ENCODE measurements at regions not wholly inside any gene's neighbourhood (a gene's known extent, or its start where the extent isn't known, plus 50 kb on each side); places are given as distances from the start of the nearest gene placed in this dataset.

- Histone ChIP-seq H3K9ac (ENCODE audit: extremely low read depth, low read length, poor library complexity, severe bottlenecking) (no peak overlapping the region), H3K27me3 (ENCODE audit: control insufficient read depth, insufficient read depth, low read length, poor library complexity, severe bottlenecking) (no peaks in the 10 kb centered on the region), H3K4me1 (ENCODE audit: control insufficient read depth, insufficient read depth, low read length) (no peaks in the 10 kb centered on the region), H3K27ac (ENCODE audit: low read depth, low read length) (no peak overlapping the region), H3K4me3 (ENCODE audit: low read length) (no peak overlapping the region), H3K9me3 (ENCODE audit: control insufficient read depth, low read length) (no peaks in the 10 kb centered on the region), H3K36me3 (ENCODE audit: control insufficient read depth, insufficient read depth, low read length) (no peaks in the 10 kb centered on the region)
- Mint-ChIP-seq H3K4me1 (peaks cover 2% of the 10 kb centered on the region), H3K9me3 (no peaks in the 10 kb centered on the region), H3K36me3 (ENCODE audit: low read depth) (no peaks in the 10 kb centered on the region), H3K4me3 (no peak overlapping the region), H3K27me3 (ENCODE audit: insufficient read depth) (no peaks in the 10 kb centered on the region), H3K27ac (no peak overlapping the region)
- WGBS, 2 experiments (ENCODE audit: insufficient coverage in 1 of 2, insufficient read length in 1 of 2) = 95 to 100% methylated on average over 1 to 5 of the region's 5 CpGs
- TF ChIP-seq CTCF (conservative IDR thresholded peaks at IDR 0.05) = no peak
- no peak for DNase-seq
These were observed 342.6 kb upstream of the ZFHX3 start for GRCh38 chr16:73390491-73390890.

GRCh38 chr16:73389085-73389484 is 341.2 kb upstream of the ZFHX3 start:
- Mint-ChIP-seq H3K4me1 (peaks cover 2% of the 10 kb centered on the region), H3K9me3 (no peaks in the 10 kb centered on the region), H3K36me3 (ENCODE audit: low read depth) (no peaks in the 10 kb centered on the region), H3K4me3 (no peak overlapping the region), H3K27ac (no peak overlapping the region), H3K27me3 (ENCODE audit: insufficient read depth) (no peaks in the 10 kb centered on the region)
- no peaks in the 10 kb centered on the region for H3K9me3 ChIP-seq (ENCODE audit: control insufficient read depth, low read length)
- H3K27me3 ChIP-seq (ENCODE audit: control insufficient read depth, insufficient read depth, low read length, poor library complexity, severe bottlenecking) = no peaks in the 10 kb centered on the region
- TF ChIP-seq CTCF (conservative IDR thresholded peaks at IDR 0.05) = no peak
- no peaks in the 10 kb centered on the region for H3K4me1 ChIP-seq (ENCODE audit: control insufficient read depth, insufficient read depth, low read length)
- 85 to 91% methylated on average over 6 of the region's 6 CpGs for WGBS, 2 experiments (ENCODE audit: insufficient coverage in 1 of 2, insufficient read length in 1 of 2)
- no peak overlapping the region for H3K4me3 ChIP-seq (ENCODE audit: low read length)
- no peak overlapping the region for H3K9ac ChIP-seq (ENCODE audit: extremely low read depth, low read length, poor library complexity, severe bottlenecking)
- no peaks in the 10 kb centered on the region for H3K36me3 ChIP-seq (ENCODE audit: control insufficient read depth, insufficient read depth, low read length)
- H3K27ac ChIP-seq (ENCODE audit: low read depth, low read length) = no peak overlapping the region
- no peak for DNase-seq

- 98 to 100% methylated on average over 3 of the region's 3 CpGs for WGBS, 2 experiments (ENCODE audit: insufficient coverage in 1 of 2, insufficient read length in 1 of 2)
- Histone ChIP-seq H3K4me1 (ENCODE audit: control insufficient read depth, insufficient read depth, low read length) (no peaks in the 10 kb centered on the region), H3K4me3 (ENCODE audit: low read length) (no peak overlapping the region), H3K36me3 (ENCODE audit: control insufficient read depth, insufficient read depth, low read length) (no peaks in the 10 kb centered on the region), H3K9ac (ENCODE audit: extremely low read depth, low read length, poor library complexity, severe bottlenecking) (no peak overlapping the region), H3K9me3 (ENCODE audit: control insufficient read depth, low read length) (no peaks in the 10 kb centered on the region), H3K27me3 (ENCODE audit: control insufficient read depth, insufficient read depth, low read length, poor library complexity, severe bottlenecking) (no peaks in the 10 kb centered on the region), H3K27ac (ENCODE audit: low read depth, low read length) (no peak overlapping the region)
- H3K36me3 Mint-ChIP-seq (ENCODE audit: low read depth) = no peaks in the 10 kb centered on the region
- no peak for TF ChIP-seq CTCF (conservative IDR thresholded peaks at IDR 0.05)
- H3K27me3 Mint-ChIP-seq (ENCODE audit: insufficient read depth) = peaks cover 2% of the 10 kb centered on the region
- no peak overlapping the region for H3K27ac Mint-ChIP-seq
- no peak overlapping the region for H3K4me3 Mint-ChIP-seq
- peaks cover 2% of the 10 kb centered on the region for H3K4me1 Mint-ChIP-seq
- DNase-seq = no peak
- no peaks in the 10 kb centered on the region for H3K9me3 Mint-ChIP-seq
These were observed 340.1 kb upstream of the ZFHX3 start for GRCh38 chr16:73387979-73388378.

Data from endodermal cell (in vitro differentiated cells).